ENCODE measurements at regions not wholly inside any gene's neighbourhood (a gene's known extent, or its start where the extent isn't known, plus 50 kb on each side); places are given as distances from the start of the nearest gene placed in this dataset.

- TF ChIP-seq ZBTB33 (CRISPR knock-in tag; IDR thresholded peaks at IDR 0.05) (no peak), ZFP36L2 (CRISPR knock-in tag; IDR thresholded peaks at IDR 0.05) (no peak), ZFX (CRISPR knock-in tag; IDR thresholded peaks at IDR 0.05; ENCODE audit: low read depth) (no peak), ZNF619 (CRISPR knock-in tag; IDR thresholded peaks at IDR 0.05) (no peak), ZNF546 (CRISPR knock-in tag; conservative IDR thresholded peaks at IDR 0.05) (no peak), ZNF296 (CRISPR knock-in tag; conservative IDR thresholded peaks at IDR 0.05) (no peak)
- TF ChIP-seq, protein P1, sequence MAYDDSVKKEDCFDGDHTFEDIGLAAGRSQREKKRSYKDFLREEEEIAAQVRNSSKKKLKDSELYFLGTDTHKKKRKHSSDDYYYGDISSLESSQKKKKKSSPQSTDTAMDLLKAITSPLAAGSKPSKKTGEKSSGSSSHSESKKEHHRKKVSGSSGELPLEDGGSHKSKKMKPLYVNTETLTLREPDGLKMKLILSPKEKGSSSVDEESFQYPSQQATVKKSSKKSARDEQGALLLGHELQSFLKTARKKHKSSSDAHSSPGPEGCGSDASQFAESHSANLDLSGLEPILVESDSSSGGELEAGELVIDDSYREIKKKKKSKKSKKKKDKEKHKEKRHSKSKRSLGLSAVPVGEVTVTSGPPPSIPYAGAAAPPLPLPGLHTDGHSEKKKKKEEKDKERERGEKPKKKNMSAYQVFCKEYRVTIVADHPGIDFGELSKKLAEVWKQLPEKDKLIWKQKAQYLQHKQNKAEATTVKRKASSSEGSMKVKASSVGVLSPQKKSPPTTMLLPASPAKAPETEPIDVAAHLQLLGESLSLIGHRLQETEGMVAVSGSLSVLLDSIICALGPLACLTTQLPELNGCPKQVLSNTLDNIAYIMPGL (CRISPR knock-in tag; IDR thresholded peaks at IDR 0.05; ENCODE audit: borderline replicate concordance in 1 of 2, low read depth in 1 of 2): no peak
- TF ChIP-seq, protein P2, sequence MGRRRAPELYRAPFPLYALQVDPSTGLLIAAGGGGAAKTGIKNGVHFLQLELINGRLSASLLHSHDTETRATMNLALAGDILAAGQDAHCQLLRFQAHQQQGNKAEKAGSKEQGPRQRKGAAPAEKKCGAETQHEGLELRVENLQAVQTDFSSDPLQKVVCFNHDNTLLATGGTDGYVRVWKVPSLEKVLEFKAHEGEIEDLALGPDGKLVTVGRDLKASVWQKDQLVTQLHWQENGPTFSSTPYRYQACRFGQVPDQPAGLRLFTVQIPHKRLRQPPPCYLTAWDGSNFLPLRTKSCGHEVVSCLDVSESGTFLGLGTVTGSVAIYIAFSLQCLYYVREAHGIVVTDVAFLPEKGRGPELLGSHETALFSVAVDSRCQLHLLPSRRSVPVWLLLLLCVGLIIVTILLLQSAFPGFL (CRISPR knock-in tag; IDR thresholded peaks at IDR 0.05): no peak
- TF ChIP-seq, protein P3, sequence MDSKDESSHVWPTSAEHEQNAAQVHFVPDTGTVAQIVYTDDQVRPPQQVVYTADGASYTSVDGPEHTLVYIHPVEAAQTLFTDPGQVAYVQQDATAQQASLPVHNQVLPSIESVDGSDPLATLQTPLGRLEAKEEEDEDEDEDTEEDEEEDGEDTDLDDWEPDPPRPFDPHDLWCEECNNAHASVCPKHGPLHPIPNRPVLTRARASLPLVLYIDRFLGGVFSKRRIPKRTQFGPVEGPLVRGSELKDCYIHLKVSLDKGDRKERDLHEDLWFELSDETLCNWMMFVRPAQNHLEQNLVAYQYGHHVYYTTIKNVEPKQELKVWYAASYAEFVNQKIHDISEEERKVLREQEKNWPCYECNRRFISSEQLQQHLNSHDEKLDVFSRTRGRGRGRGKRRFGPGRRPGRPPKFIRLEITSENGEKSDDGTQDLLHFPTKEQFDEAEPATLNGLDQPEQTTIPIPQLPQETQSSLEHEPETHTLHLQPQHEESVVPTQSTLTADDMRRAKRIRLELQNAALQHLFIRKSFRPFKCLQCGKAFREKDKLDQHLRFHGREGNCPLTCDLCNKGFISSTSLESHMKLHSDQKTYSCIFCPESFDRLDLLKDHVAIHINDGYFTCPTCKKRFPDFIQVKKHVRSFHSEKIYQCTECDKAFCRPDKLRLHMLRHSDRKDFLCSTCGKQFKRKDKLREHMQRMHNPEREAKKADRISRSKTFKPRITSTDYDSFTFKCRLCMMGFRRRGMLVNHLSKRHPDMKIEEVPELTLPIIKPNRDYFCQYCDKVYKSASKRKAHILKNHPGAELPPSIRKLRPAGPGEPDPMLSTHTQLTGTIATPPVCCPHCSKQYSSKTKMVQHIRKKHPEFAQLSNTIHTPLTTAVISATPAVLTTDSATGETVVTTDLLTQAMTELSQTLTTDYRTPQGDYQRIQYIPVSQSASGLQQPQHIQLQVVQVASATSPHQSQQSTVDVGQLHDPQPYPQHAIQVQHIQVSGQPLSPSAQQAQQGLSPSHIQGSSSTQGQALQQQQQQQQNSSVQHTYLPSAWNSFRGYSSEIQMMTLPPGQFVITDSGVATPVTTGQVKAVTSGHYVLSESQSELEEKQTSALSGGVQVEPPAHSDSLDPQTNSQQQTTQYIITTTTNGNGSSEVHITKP (CRISPR knock-in tag; IDR thresholded peaks at IDR 0.05; ENCODE audit: low read depth): no peak
Observed at GRCh38 chr16:26877421-26877820, 189.3 kb upstream of the C16orf82 start (continued).

Data from HepG2 (cell line).